ENCODE measurements at regions not wholly inside any gene's neighbourhood (a gene's known extent, or its start where the extent isn't known, plus 50 kb on each side); places are given as distances from the start of the nearest gene placed in this dataset.

- TF ChIP-seq CTCF (IDR thresholded peaks at IDR 0.05; ENCODE audit: low read depth, low read length) (no peak), POLR2A (IDR thresholded peaks at IDR 0.05; ENCODE audit: extremely low read depth, insufficient read length) (no peak), MYC (IDR thresholded peaks at IDR 0.05; ENCODE audit: low read depth, low read length) (no peak), MAX (IDR thresholded peaks at IDR 0.05; ENCODE audit: low read depth, low read length) (no peak)
These were observed 553.3 kb upstream of the FZD8 start for GRCh38 chr10:36195364-36195763.
